NT2/D1 (cell line): ENCODE measurements at regions not wholly inside any gene's neighbourhood (a gene's known extent, or its start where the extent isn't known, plus 50 kb on each side); places are given as distances from the start of the nearest gene placed in this dataset.

Source experiments
- SUZ12 ChIP-seq: IDR thresholded peaks from 2 replicates; pipeline ENCODE4 v1.6.1; 2011; ENCODE audit not compliant: insufficient read length, insufficient read depth; ENCODE audit errors: extremely low read depth
- YY1 ChIP-seq: IDR thresholded peaks from 2 replicates; pipeline ENCODE4 v1.6.1; 2011; ENCODE audit not compliant: insufficient read length, insufficient read depth
- ZNF274 ChIP-seq: IDR thresholded peaks from 2 replicates; pipeline ENCODE4 v1.6.1; 2011; ENCODE audit warnings: mild to moderate bottlenecking, low read depth, low read length

DNA sequence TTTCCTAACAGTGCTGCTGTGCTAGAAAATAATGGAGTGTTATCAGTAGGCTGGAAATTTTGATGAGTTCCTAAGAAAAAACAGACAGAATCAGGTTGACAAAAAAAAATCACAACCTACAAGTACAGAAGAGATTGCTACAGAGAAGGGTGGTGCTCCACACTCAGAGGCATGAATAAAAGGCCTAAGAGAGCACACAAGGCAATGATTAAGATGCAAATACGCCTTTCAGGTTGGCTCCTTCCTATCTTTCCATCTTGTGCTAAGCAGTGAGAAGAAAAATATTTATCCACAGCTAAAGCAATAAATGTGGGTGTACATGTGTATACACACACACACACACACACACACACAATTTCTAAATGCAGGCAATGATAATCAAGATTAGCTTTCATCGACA is 130.6 kb upstream of the UBE2E3 start:
- no peak for TF ChIP-seq YY1
- TF ChIP-seq ZNF274: no peak
- no peak for TF ChIP-seq SUZ12
